ENCODE measurements at regions not wholly inside any gene's neighbourhood (a gene's known extent, or its start where the extent isn't known, plus 50 kb on each side); places are given as distances from the start of the nearest gene placed in this dataset.

GRCh38 chr2:176493226-176493825 is 224.1 kb downstream of the MTX2 start:
- no peaks in the 10 kb centered on the region for H3K36me3 ChIP-seq (ENCODE audit: insufficient read depth, low read length)
- no peak overlapping the region for H3K4me3 ChIP-seq
- peak overlapping the region; percentile 8 for H3K9ac ChIP-seq (ENCODE audit: insufficient read length)
- TF ChIP-seq EZH2 (IDR thresholded peaks at IDR 0.05) (no peak), FOXP2 (optimal IDR thresholded peaks at IDR 0.05; ENCODE audit: control extremely low read depth, extremely low read length, insufficient read depth) (no peak), POLR2AphosphoS5 (IDR thresholded peaks at IDR 0.05; ENCODE audit: borderline replicate concordance, low read depth, low read length) (no peak)
- no peak for DNase-seq (ENCODE audit: low read depth, low spot score)
- H3K9me3 ChIP-seq (ENCODE audit: low read depth, low read length), result no peaks in the 10 kb centered on the region
- no peak overlapping the region for H3K27ac ChIP-seq

- Histone ChIP-seq H3K9me3 (ENCODE audit: low read depth, low read length) (no peaks in the 10 kb centered on the region), H3K9ac (ENCODE audit: insufficient read length) (no peak overlapping the region), H3K36me3 (ENCODE audit: insufficient read depth, low read length) (no peaks in the 10 kb centered on the region), H3K4me3 (no peak overlapping the region), H3K27ac (no peak overlapping the region)
- no peak for TF ChIP-seq POLR2AphosphoS5 (IDR thresholded peaks at IDR 0.05; ENCODE audit: borderline replicate concordance, low read depth, low read length)
- no peak for TF ChIP-seq EZH2 (IDR thresholded peaks at IDR 0.05)
- no peak for TF ChIP-seq FOXP2 (optimal IDR thresholded peaks at IDR 0.05; ENCODE audit: control extremely low read depth, extremely low read length, insufficient read depth)
- no peak for DNase-seq (ENCODE audit: low read depth, low spot score)
Measured at GRCh38 chr2:176493909-176494308, 224.7 kb downstream of the MTX2 start.

GRCh38 chr2:176494949-176495353 is 225.7 kb downstream of the MTX2 start:
- DNase-seq (ENCODE audit: low read depth, low spot score), result no peak

GRCh38 chr2:176495826-176496225 is 226.6 kb downstream of the MTX2 start:
- no peak overlapping the region for H3K9ac ChIP-seq (ENCODE audit: insufficient read length)
- TF ChIP-seq EZH2 (IDR thresholded peaks at IDR 0.05), result no peak
- TF ChIP-seq FOXP2 (optimal IDR thresholded peaks at IDR 0.05; ENCODE audit: control extremely low read depth, extremely low read length, insufficient read depth), result no peak
- no peak for TF ChIP-seq POLR2AphosphoS5 (IDR thresholded peaks at IDR 0.05; ENCODE audit: borderline replicate concordance, low read depth, low read length)
- H3K4me3 ChIP-seq, result no peak overlapping the region
- no peak for DNase-seq (ENCODE audit: low read depth, low spot score)
- H3K27ac ChIP-seq, result no peak overlapping the region
- no peaks in the 10 kb centered on the region for H3K9me3 ChIP-seq (ENCODE audit: low read depth, low read length)
- no peaks in the 10 kb centered on the region for H3K36me3 ChIP-seq (ENCODE audit: insufficient read depth, low read length)

More at GRCh38 chr2:176494949-176495353, 225.7 kb downstream of the MTX2 start:
- no peak overlapping the region for H3K9ac ChIP-seq (ENCODE audit: insufficient read length)
- TF ChIP-seq FOXP2 (optimal IDR thresholded peaks at IDR 0.05; ENCODE audit: control extremely low read depth, extremely low read length, insufficient read depth) (no peak), POLR2AphosphoS5 (IDR thresholded peaks at IDR 0.05; ENCODE audit: borderline replicate concordance, low read depth, low read length) (no peak), EZH2 (IDR thresholded peaks at IDR 0.05) (no peak)
- no peak overlapping the region for H3K4me3 ChIP-seq
- no peak overlapping the region for H3K27ac ChIP-seq
- H3K36me3 ChIP-seq (ENCODE audit: insufficient read depth, low read length), result no peaks in the 10 kb centered on the region
- H3K9me3 ChIP-seq (ENCODE audit: low read depth, low read length), result no peaks in the 10 kb centered on the region

GRCh38 chr2:176496761-176497160 is 227.5 kb downstream of the MTX2 start:
- TF ChIP-seq POLR2AphosphoS5 (IDR thresholded peaks at IDR 0.05; ENCODE audit: borderline replicate concordance, low read depth, low read length) (no peak), FOXP2 (optimal IDR thresholded peaks at IDR 0.05; ENCODE audit: control extremely low read depth, extremely low read length, insufficient read depth) (no peak), EZH2 (IDR thresholded peaks at IDR 0.05) (no peak)
- no peak for DNase-seq (ENCODE audit: low read depth, low spot score)
- no peak overlapping the region for H3K9ac ChIP-seq (ENCODE audit: insufficient read length)
- H3K9me3 ChIP-seq (ENCODE audit: low read depth, low read length), result no peaks in the 10 kb centered on the region
- no peaks in the 10 kb centered on the region for H3K36me3 ChIP-seq (ENCODE audit: insufficient read depth, low read length)
- H3K4me3 ChIP-seq, result no peak overlapping the region
- no peak overlapping the region for H3K27ac ChIP-seq

GRCh38 chr2:176500901-176501300 is 231.7 kb downstream of the MTX2 start:
- no peak for DNase-seq (ENCODE audit: low read depth, low spot score)
- Histone ChIP-seq H3K27ac (no peak overlapping the region), H3K9me3 (ENCODE audit: low read depth, low read length) (no peaks in the 10 kb centered on the region), H3K9ac (ENCODE audit: insufficient read length) (no peak overlapping the region), H3K4me3 (no peak overlapping the region), H3K36me3 (ENCODE audit: insufficient read depth, low read length) (no peaks in the 10 kb centered on the region)
- TF ChIP-seq FOXP2 (optimal IDR thresholded peaks at IDR 0.05; ENCODE audit: control extremely low read depth, extremely low read length, insufficient read depth) (no peak), EZH2 (IDR thresholded peaks at IDR 0.05) (no peak)

- H3K36me3 ChIP-seq (ENCODE audit: insufficient read depth, low read length), result no peaks in the 10 kb centered on the region
- no peak overlapping the region for H3K4me3 ChIP-seq
- no peak overlapping the region for H3K9ac ChIP-seq (ENCODE audit: insufficient read length)
- no peaks in the 10 kb centered on the region for H3K9me3 ChIP-seq (ENCODE audit: low read depth, low read length)
- no peak overlapping the region for H3K27ac ChIP-seq
- DNase-seq (ENCODE audit: low read depth, low spot score), result no peak
- no peak for TF ChIP-seq POLR2AphosphoS5 (IDR thresholded peaks at IDR 0.05; ENCODE audit: borderline replicate concordance, low read depth, low read length)
- no peak for TF ChIP-seq EZH2 (IDR thresholded peaks at IDR 0.05)
- TF ChIP-seq FOXP2 (optimal IDR thresholded peaks at IDR 0.05; ENCODE audit: control extremely low read depth, extremely low read length, insufficient read depth), result no peak
Measured at GRCh38 chr2:176501617-176502016, 232.4 kb downstream of the MTX2 start.

GRCh38 chr2:176502619-176503018 is 233.4 kb downstream of the MTX2 start:
- no peak for DNase-seq (ENCODE audit: low read depth, low spot score)
- Histone ChIP-seq H3K4me3 (no peak overlapping the region), H3K9ac (ENCODE audit: insufficient read length) (no peak overlapping the region), H3K27ac (no peak overlapping the region), H3K9me3 (ENCODE audit: low read depth, low read length) (no peaks in the 10 kb centered on the region), H3K36me3 (ENCODE audit: insufficient read depth, low read length) (no peaks in the 10 kb centered on the region)
- TF ChIP-seq FOXP2 (optimal IDR thresholded peaks at IDR 0.05; ENCODE audit: control extremely low read depth, extremely low read length, insufficient read depth), result no peak
- TF ChIP-seq POLR2AphosphoS5 (IDR thresholded peaks at IDR 0.05; ENCODE audit: borderline replicate concordance, low read depth, low read length), result no peak
- no peak for TF ChIP-seq EZH2 (IDR thresholded peaks at IDR 0.05)

GRCh38 chr2:176503776-176504175 is 234.5 kb downstream of the MTX2 start:
- no peak overlapping the region for H3K9ac ChIP-seq (ENCODE audit: insufficient read length)
- no peaks in the 10 kb centered on the region for H3K9me3 ChIP-seq (ENCODE audit: low read depth, low read length)
- H3K4me3 ChIP-seq, result no peak overlapping the region
- H3K36me3 ChIP-seq (ENCODE audit: insufficient read depth, low read length), result no peaks in the 10 kb centered on the region
- no peak for DNase-seq (ENCODE audit: low read depth, low spot score)
- TF ChIP-seq FOXP2 (optimal IDR thresholded peaks at IDR 0.05; ENCODE audit: control extremely low read depth, extremely low read length, insufficient read depth) (no peak), EZH2 (IDR thresholded peaks at IDR 0.05) (no peak), POLR2AphosphoS5 (IDR thresholded peaks at IDR 0.05; ENCODE audit: borderline replicate concordance, low read depth, low read length) (no peak)
- no peak overlapping the region for H3K27ac ChIP-seq
